Nephron (organoid): ENCODE measurements at regions not wholly inside any gene's neighbourhood (a gene's known extent, or its start where the extent isn't known, plus 50 kb on each side); places are given as distances from the start of the nearest gene placed in this dataset.
A peak's percentile ranks its signal among the peaks of the same experiment; 100 is the strongest.

ENCODE experiments used
- H3K27ac Mint-ChIP-seq, 3 experiments: 2 replicates each; pipeline ENCODE4 v1.8.0; 2020; ENCODE audit warnings: mixed read lengths in 3 of 3, mild to moderate bottlenecking in 2 of 3, moderate library complexity in 1 of 3
- H3K27me3 Mint-ChIP-seq: 2 replicates; pipeline ENCODE4 v1.8.0; 2021; ENCODE audit warnings: low read depth, mild to moderate bottlenecking, moderate library complexity, mixed read lengths
- H3K36me3 Mint-ChIP-seq: 2 replicates; pipeline ENCODE4 v1.8.0; 2020; ENCODE audit warnings: low read depth, mixed read lengths
- H3K4me1 Mint-ChIP-seq: 2 replicates; pipeline ENCODE4 v1.8.0; 2020; ENCODE audit warnings: mixed read lengths
- H3K4me3 Mint-ChIP-seq, 3 experiments: 2 replicates each; pipeline ENCODE4 v1.8.0; 2020; ENCODE audit warnings: mild to moderate bottlenecking in 3 of 3, mixed read lengths in 3 of 3, moderate library complexity in 2 of 3
- H3K9me3 Mint-ChIP-seq: 2 replicates; pipeline ENCODE4 v1.8.0; 2020; ENCODE audit warnings: mixed read lengths
- TF ChIP-seq, protein P1 (sequence below), 3 experiments: fragments of 200-600 bp; sonication (generic); IDR thresholded peaks; one replicate each; pipeline ENCODE4 v1.5.0; 2021; ENCODE audit warnings: antibody characterized with exemption in 3 of 3; ENCODE audit not compliant: unreplicated experiment in 3 of 3

DNA sequence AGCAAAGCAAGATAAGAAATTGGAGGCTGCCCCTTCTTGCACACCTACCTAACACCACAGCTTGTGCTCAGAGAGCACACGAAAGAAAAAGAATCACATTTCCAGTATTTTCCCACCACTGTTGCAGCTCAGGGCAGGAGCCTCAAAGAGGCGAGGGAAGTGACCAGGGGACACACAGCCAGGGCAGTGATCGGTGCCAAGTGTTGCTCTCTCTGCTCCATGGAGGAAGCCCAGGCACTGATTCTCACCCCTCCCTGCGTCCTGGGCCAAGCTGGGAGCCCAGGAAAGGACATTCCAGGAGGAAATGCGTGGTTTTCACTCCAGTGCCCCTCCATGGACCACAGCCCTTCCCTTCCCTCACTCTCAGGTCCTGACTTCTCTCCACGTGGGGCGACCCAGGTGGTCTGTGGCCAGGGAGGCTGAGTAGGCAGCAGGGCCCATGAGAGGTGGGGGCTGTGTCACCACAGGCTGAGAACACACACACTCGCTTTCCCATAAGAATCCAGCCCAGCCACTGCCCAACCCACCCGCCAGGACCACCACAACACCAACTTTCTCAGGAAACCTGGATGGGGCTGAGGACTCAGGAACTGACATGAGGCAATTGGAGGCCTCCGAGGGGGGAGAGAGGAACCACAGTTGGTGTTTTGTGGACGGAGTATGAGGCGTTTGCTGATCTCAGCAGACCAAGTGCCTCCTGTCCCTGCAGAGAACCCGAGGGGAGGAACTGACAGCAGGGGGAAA is 81.7 kb upstream of the MAFB start:
- peaks cover 5% of the 10 kb centered on the region for H3K4me1 Mint-ChIP-seq
- no peak overlapping the region for H3K4me3 Mint-ChIP-seq
- no peaks in the 10 kb centered on the region for H3K36me3 Mint-ChIP-seq
- H3K27me3 Mint-ChIP-seq, result peaks cover 14% of the 10 kb centered on the region
- H3K27ac Mint-ChIP-seq, result peak overlapping the region in 1 of 3 experiments; percentile 57
- no peaks in the 10 kb centered on the region for H3K9me3 Mint-ChIP-seq
- TF ChIP-seq, protein P1, sequence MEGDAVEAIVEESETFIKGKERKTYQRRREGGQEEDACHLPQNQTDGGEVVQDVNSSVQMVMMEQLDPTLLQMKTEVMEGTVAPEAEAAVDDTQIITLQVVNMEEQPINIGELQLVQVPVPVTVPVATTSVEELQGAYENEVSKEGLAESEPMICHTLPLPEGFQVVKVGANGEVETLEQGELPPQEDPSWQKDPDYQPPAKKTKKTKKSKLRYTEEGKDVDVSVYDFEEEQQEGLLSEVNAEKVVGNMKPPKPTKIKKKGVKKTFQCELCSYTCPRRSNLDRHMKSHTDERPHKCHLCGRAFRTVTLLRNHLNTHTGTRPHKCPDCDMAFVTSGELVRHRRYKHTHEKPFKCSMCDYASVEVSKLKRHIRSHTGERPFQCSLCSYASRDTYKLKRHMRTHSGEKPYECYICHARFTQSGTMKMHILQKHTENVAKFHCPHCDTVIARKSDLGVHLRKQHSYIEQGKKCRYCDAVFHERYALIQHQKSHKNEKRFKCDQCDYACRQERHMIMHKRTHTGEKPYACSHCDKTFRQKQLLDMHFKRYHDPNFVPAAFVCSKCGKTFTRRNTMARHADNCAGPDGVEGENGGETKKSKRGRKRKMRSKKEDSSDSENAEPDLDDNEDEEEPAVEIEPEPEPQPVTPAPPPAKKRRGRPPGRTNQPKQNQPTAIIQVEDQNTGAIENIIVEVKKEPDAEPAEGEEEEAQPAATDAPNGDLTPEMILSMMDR (IDR thresholded peaks at IDR 0.05; ENCODE audit: unreplicated experiment in 3 of 3), result no peak

DNA sequence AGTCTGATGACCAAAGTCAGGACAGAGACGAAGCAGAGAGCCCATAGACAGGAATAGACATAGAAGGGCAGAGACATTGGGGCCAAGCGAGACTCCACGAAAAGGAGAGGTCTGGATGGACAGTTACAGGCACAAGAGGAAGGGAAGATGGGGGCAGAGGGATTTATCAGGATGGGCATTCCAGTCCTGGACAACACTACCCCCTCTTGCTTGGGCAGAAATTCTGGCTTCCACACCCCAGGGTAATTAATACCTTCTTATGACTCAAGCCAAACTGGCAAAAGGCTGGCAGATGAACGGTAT is 82.2 kb upstream of the MAFB start:
- no peaks in the 10 kb centered on the region for H3K9me3 Mint-ChIP-seq
- peaks cover 14% of the 10 kb centered on the region for H3K27me3 Mint-ChIP-seq
- peaks cover 5% of the 10 kb centered on the region for H3K4me1 Mint-ChIP-seq
- no peak overlapping the region for H3K4me3 Mint-ChIP-seq
- H3K27ac Mint-ChIP-seq, result no peak overlapping the region
- TF ChIP-seq, protein P1 (IDR thresholded peaks at IDR 0.05; ENCODE audit: unreplicated experiment in 3 of 3), result no peak
- no peaks in the 10 kb centered on the region for H3K36me3 Mint-ChIP-seq

DNA sequence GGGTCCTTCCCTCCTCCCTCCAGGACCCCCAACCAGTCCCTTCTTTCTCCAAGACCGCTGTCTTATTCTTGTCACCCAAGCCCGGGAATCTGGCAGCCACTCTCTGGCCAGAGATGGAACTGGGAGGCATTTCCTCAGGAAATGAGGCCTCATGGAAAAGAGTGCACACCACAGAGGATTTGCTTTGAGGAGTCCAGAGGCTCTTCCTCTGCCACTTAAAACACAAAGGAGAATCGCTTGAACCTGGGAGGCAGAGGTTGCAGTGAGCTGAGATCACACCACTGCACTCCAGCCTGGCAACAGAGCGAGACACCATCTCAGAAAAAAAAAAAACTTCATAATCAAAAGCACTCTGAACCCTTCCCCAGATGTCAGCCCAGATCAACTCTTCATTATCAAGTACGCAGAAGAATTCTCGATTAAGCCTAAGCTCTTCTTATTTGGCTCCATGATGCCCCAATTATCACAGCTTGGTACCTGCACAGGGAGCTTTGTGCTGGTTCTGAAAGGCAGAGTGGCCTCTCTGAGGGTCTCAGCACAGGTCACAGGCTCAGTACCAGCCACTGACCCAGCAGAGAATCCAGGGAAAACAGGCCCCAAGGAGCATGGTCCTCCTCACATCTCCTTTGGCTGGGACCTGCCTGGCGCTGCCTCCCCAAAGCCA is 82.9 kb upstream of the MAFB start:
- H3K9me3 Mint-ChIP-seq, result no peaks in the 10 kb centered on the region
- no peak overlapping the region for H3K27ac Mint-ChIP-seq
- no peaks in the 10 kb centered on the region for H3K36me3 Mint-ChIP-seq
- TF ChIP-seq, protein P1 (IDR thresholded peaks at IDR 0.05; ENCODE audit: unreplicated experiment in 3 of 3), result no peak
- H3K4me1 Mint-ChIP-seq, result peaks cover 5% of the 10 kb centered on the region
- H3K27me3 Mint-ChIP-seq, result peaks cover 14% of the 10 kb centered on the region
- H3K4me3 Mint-ChIP-seq, result no peak overlapping the region

DNA sequence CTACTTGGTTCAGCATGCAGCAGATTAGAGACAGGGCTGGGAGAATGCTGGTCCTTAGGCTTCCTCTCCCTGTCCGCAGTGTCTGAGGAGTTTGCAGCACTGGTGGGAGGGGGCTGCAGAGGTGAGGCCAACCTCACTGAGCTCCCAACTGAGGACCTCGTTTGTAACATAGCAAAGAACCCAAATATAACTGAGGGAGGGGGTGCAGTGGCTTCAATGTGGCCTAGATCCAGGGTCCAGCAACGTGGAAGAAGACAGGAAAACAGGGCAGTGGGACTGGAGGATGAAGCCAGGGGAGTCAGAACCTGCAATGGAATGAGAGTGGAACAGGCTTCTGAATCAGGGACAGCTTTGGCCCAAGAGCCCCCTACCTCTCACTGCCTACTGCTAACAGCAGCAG is 84.3 kb upstream of the MAFB start:
- Mint-ChIP-seq H3K27ac (no peak overlapping the region), H3K9me3 (no peaks in the 10 kb centered on the region), H3K4me1 (no peaks in the 10 kb centered on the region), H3K27me3 (peaks cover 10% of the 10 kb centered on the region), H3K4me3 (no peak overlapping the region), H3K36me3 (no peaks in the 10 kb centered on the region)
- TF ChIP-seq, protein P1 (IDR thresholded peaks at IDR 0.05; ENCODE audit: unreplicated experiment in 3 of 3), result no peak

DNA sequence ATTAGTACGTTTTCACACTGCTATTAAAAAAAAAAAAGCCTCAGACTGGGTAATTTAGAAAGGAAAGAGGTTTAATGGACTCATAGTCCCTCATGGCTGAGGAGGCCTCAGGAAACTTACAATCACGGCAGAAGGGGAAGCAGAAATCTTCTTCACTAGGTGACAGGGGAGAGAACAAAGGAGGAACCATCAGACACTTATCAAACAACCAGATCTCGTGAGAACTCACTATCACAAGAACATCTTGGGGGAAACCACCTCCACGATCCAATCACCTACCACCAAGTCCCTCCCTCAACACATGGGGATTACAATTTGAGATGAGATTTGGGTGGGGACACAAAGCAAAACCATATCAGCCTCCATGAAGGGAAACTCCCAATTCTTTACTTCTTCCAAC is 85.2 kb upstream of the MAFB start:
- no peak overlapping the region for H3K4me3 Mint-ChIP-seq
- no peaks in the 10 kb centered on the region for H3K9me3 Mint-ChIP-seq
- H3K27me3 Mint-ChIP-seq, result peaks cover 10% of the 10 kb centered on the region
- H3K4me1 Mint-ChIP-seq, result no peaks in the 10 kb centered on the region
- H3K27ac Mint-ChIP-seq, result no peak overlapping the region
- H3K36me3 Mint-ChIP-seq, result no peaks in the 10 kb centered on the region
- TF ChIP-seq, protein P1 (IDR thresholded peaks at IDR 0.05; ENCODE audit: unreplicated experiment in 3 of 3), result no peak
